ENCODE measurements at regions not wholly inside any gene's neighbourhood (a gene's known extent, or its start where the extent isn't known, plus 50 kb on each side); places are given as distances from the start of the nearest gene placed in this dataset.
"Not testable (repeated sequence)": the region's sequence is repeated elsewhere in the genome, so short reads cannot be mapped to it uniquely, and the experiment has no call there.

GRCh38 chr18:73683409-73684238 is 464.0 kb downstream of the FBXO15 start:
- no peak for DNase-seq

DNA sequence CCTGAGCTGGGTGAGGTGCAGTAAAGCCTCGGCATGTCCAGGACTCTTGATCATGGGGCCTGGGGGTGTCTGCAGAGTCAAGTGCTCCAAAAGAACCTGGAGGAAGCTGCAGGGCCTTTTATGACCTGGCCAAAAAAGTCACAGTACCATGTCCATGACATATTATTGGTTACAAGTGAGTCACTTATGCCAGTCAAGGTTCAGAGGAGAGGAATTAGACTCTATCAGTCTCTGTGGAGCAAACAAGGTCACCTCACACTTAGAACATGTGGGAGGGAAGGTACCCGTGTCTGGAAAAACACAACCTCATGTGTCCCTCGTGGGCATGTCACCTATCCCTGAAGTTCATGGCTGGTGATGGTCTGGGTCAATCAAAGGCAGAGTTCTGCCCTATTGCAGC is 465.7 kb downstream of the FBXO15 start:
- no peak for DNase-seq

GRCh38 chr18:73681398-73681797 is 466.2 kb downstream of the FBXO15 start:
- no peak for DNase-seq

GRCh38 chr18:73679941-73680712 is 467.5 kb downstream of the FBXO15 start:
- no peak for DNase-seq

DNA sequence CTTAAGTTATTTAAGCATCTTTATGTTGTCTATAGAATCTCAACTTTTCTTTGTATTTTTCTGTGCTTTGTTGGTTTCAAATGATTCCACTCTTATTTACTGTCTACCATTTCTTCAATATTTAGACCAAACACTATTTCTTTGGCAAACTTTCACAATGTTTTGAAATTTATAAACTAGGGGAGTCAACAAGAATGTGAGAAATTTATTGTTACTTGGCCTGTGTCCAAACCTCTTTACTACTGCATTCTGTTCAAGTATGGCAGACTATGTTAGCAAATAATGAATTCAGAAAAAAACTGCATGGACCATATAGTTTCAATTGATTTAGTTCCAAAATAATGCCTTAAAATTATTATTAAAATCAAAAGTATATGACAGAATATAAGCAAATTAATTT is 470.2 kb downstream of the FBXO15 start:
- no peak for DNase-seq

DNA sequence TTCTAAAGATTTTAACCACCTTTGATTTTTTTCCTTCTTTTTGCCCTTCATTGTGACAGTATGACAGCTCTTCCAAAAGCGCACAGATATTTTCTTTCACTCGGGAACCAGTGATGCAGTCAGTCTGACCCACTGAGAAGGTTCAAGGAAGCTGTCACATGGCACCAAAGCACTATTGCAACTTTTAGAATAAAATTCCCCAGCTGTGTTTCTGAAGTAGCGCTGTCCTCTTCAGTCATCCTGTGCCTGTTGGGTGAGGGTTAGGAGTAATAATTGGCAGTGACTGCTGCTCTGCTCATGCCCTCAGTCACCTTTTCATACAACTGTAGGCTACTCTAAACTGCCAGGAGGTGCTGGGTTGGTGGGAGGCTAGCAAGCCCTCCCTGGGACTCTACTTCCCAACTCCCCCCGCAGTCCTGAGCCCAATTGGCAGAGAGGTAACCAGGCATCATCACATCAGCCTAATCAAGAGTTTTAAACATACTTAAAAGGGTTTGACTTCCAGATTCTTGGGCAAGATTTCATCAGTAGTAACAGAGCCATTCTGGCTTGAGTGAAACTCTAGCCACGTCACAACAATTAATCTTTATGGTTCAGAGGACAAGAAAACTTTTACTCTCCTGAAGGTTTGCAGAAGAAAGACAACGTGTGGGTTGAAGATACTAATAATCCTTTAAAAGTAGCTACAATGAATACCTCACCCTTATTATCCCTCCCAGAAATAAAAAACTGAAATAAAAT is 473.3 kb downstream of the FBXO15 start:
- DNase-seq: no peak

DNA sequence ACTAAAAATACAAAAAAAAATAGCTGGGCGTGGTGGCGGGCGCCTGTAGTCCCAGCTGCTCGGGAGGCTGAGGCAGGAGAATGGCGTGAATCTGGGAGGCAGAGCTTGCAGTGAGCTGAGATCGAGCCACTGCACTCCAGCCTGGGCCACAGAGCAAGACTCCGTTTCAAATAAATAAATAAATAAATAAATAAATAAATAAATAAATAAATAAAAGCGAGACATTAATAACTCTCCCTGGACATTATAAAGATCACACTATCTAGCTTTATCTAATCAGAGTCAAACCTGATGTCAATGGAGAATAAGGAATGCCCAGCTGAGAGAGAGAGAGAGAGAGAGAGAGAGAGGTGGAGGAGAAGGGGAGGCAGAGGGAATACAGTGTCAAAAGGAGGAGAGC is 476.2 kb downstream of the FBXO15 start:
- DNase-seq: not testable (repeated sequence)

- DNase-seq: no peak
These were observed 477.1 kb downstream of the FBXO15 start for GRCh38 chr18:73670524-73670923.

- DNase-seq: no peak
These were observed 477.6 kb downstream of the FBXO15 start for GRCh38 chr18:73670039-73670438.

DNA sequence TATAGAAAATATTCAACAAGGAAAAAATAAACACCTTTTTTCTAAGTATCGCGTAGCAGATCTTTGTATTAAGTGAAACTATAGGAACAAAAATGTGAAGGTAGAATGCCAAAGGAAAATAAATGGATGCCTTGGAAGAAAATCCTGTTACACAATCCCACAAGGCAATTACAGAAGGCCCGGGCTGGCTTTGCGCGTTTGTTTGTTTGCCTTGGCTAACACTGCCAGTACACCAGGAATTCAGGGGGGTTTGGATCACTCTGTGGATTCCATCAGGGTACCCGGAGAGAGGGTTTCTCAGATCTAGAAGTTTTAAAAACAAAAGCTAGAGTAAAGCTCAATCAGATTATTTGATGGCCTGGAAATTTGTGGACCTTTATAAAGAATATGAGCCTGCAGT is 478.3 kb downstream of the FBXO15 start:
- no peak for DNase-seq

DNA sequence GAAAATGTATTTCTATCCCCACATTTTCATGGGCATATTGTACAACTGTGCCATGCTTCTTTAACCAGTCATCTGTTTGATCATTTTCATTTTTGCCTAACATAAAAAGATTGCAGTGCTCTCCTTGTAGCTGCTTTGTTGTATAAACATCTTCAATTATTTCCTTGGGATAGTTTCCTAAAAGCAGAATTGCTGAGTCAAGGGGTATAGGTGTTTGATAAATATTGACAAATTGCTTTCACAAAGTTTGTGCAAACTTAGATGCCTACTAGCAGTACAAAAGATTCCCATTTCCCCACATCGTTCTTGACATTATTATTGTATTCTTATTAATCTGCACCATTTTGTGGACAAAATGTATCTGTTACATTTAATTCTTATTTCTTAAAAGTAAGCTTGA is 479.6 kb downstream of the FBXO15 start:
- DNase-seq: no peak

- DNase-seq: no peak
These were observed 480.9 kb downstream of the FBXO15 start for GRCh38 chr18:73666772-73667171.

DNA sequence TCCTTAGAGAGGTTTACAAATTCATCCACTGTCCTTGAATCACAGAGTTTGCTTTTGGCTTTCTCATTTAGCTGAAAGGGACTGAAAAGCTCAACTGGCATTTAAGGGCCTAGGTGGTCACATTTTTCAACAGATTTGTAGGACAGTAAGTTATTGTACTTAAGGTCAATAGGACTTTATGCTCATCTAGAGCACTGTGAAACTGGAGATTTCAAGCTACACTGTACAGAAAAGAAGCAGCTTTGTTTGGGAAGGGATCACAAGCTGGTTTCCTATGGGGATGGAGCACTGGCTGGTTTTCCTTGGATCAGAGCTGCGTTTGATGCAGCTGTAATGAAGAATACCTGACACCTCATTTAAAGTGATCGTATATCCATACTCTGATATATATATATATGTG is 482.7 kb downstream of the FBXO15 start:
- no peak for DNase-seq

DNA sequence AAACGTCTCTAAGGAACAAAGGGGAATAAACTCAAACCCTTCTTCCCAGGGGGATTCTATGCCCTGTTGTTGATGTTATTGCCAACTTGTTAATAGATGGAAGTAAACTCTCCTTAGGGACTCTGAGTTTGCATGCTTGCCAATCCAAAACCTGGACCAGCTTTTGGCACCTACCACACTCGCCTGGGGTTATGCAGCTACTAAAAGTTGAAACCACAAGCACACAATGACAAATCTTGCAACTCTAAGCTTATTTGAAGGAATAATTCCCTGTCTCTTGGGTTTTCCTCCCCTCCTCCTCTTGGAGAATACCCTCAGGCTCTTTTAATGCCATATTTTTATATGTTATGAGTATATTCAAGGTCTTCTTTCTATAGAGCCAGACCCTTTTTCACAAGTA is 484.1 kb downstream of the FBXO15 start:
- DNase-seq: no peak

DNA sequence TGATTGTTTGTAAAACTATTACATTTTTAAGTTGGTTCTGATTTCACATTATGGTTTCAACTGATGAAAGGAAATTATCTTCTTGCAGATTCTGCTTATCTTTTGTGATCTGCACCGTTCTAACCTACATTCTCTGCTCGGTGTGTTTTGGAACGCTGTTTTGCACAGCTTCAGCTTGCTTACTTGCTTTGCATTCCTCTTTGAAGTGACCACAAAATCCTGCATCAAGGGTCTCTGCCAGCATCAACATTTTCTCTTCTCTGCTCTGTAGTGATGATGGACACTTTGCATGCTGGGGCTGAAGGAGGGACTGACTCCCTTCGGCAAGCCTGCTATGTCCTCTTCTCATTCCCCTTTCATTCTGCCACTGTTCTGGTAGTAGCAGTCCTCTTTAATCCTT is 485.2 kb downstream of the FBXO15 start:
- DNase-seq: no peak

- DNase-seq: no peak
These were observed 486.4 kb downstream of the FBXO15 start for GRCh38 chr18:73660931-73661856.

DNA sequence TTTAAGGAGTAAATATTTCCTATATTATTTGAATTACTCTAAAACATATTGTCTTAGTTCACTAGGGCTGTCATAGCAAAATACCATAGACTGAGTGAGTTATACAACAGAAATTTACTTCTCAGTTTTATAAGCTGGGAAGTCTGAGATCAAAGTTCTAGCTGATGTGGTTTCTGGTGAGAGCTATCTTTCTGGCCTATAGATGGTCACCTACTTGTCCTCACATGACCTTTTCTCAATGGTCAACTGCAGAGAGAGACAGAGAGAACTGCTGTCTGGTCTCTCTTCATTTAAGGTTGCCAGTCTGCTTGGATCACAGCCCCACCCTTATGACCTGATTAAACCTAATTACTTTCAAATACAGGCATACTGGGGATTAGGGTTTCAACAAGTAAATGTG is 490.9 kb downstream of the FBXO15 start:
- DNase-seq: no peak

DNA sequence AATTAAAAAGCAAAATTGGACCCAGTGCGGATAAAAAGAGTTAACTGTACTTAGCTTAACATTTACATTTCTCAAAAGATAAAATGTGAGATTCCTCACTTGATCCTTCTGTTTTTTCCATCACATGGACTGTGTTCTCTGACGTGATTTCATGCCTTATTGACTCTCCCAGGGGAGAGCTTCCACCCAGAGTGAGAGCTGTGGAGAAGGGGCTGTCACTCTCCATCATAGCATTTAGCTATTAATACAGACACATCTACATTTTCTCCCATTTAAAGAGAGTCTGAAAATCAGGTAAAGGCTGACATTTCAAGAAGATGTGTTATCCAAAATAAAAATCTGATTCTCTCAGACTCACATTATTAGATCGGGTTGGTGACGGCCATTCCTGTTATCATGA is 493.8 kb downstream of the FBXO15 start:
- no peak for DNase-seq

DNA sequence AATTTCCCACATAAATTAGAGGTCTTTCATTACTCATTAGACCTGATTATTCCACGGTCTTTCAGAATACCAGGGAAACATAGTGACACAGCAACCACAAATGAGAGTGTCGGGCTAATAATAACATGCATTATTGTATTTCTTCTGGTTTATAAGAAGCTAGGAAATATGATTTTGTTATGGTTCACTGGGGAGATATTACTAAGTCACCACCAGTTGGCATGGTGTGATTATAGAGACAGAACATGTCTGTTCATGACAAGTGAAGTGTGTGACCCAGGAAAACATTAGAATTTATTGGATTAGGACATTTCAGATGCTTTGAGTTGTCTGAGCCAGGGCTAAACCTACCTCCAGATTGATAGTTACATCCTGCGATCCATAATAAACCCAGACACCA is 494.4 kb downstream of the FBXO15 start:
- no peak for DNase-seq

DNA sequence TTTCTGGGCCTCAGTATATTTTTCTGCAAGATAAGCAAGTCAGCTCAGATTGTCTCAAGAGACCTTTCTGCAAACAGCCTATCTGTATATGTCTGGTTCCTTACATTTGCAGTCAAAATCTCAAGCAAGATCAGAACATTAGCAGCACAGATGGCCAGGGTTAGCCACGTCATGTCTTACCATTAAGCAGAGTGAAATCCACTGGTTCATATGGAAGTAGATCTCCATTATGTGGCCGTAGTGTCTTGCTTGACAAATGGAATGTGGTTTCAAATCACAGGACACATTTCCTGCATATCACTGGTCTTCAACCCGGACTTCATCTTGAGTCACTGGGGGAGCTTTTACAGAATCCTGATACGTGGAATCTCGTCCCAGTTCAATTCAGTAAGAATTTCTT is 500.2 kb downstream of the FBXO15 start:
- DNase-seq: no peak

GRCh38 chr18:73646772-73647171 is 500.9 kb downstream of the FBXO15 start:
- DNase-seq: peak in 1 of 3 donors; percentile 15

GRCh38 chr18:73646196-73646595 is 501.4 kb downstream of the FBXO15 start:
- no peak for DNase-seq

All from muscle of back (tissue), 3 donors.